A673 (cell line): ENCODE measurements at regions not wholly inside any gene's neighbourhood (a gene's known extent, or its start where the extent isn't known, plus 50 kb on each side); places are given as distances from the start of the nearest gene placed in this dataset.

ENCODE experiments used
- EZH2 ChIP-seq: fragments of 200-600 bp; sonication (generic); IDR thresholded peaks from 2 replicates; pipeline ENCODE4 v1.6.1; 2017; ENCODE audit warnings: borderline replicate concordance, low read depth, mild to moderate bottlenecking, mixed read lengths, antibody characterized with exemption, low read length; ENCODE audit not compliant: poor library complexity, severe bottlenecking
- TF ChIP-seq, protein P1 (sequence below): fragments of 300-800, 200-600 bp; sonication (generic); conservative IDR thresholded peaks from 2 replicates; pipeline ENCODE4 v1.5.1; 2017; ENCODE audit warnings: low read depth, mild to moderate bottlenecking, antibody characterized with exemption, low read length, moderate library complexity, mixed read lengths

DNA sequence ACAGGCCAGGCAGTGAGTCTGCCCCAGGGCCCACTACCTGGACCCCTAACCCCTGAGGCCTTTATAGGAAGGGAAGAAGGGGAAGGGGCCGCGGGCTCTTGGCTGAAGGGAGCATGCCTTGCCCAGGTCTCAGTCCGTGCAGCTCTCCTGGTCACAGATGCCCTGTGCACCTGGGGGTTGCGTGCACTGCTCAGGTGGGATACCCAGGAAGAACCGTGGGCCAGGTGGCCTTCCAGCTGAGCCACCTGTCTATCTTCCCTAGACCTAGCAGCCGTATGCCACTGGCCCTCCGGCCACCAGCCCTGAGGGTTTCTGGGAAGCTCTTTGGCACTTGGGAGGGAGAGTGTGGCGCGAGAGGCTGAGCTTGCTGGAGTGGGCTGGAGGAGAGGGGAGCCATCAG, 1178.6 kb downstream of the BRD1 start:
- TF ChIP-seq, protein P1, sequence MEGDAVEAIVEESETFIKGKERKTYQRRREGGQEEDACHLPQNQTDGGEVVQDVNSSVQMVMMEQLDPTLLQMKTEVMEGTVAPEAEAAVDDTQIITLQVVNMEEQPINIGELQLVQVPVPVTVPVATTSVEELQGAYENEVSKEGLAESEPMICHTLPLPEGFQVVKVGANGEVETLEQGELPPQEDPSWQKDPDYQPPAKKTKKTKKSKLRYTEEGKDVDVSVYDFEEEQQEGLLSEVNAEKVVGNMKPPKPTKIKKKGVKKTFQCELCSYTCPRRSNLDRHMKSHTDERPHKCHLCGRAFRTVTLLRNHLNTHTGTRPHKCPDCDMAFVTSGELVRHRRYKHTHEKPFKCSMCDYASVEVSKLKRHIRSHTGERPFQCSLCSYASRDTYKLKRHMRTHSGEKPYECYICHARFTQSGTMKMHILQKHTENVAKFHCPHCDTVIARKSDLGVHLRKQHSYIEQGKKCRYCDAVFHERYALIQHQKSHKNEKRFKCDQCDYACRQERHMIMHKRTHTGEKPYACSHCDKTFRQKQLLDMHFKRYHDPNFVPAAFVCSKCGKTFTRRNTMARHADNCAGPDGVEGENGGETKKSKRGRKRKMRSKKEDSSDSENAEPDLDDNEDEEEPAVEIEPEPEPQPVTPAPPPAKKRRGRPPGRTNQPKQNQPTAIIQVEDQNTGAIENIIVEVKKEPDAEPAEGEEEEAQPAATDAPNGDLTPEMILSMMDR, result no peak
- no peak for TF ChIP-seq EZH2
